ENCODE measurements at regions not wholly inside any gene's neighbourhood (a gene's known extent, or its start where the extent isn't known, plus 50 kb on each side); places are given as distances from the start of the nearest gene placed in this dataset.

DNA sequence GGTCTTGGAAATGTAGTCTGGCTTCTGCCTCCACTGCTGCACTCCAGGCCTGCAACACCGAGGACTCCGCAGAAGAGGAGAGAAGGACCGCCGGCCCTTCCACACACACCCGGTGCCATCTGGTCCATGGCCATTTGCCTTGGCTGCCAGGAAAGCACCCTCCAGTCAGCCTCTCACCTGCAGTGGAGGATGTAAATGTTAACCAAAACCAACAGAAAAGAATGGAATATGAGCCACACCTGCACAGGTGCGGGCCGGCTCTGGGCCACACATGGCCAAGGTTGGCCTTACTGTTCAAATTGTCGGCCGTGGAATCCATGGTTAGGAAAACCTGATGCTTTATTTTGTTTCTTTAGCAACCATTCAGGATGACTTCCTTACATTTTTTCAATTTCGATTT lies 178.3 kb upstream of the C2CD4B start:
- H3K4me1 Mint-ChIP-seq (ENCODE audit: low read depth, unreplicated experiment), result no peaks in the 10 kb centered on the region
- no peaks in the 10 kb centered on the region for H3K27me3 ChIP-seq (ENCODE audit: insufficient read depth, low read length)
- H2AFZ ChIP-seq (ENCODE audit: low read depth, low read length), result no peak overlapping the region
- peaks cover 6% of the 10 kb centered on the region for H3K27me3 Mint-ChIP-seq (ENCODE audit: low read depth, unreplicated experiment)
- DNase-seq (ENCODE audit: low read depth), result no peak
- peaks cover 2% of the 10 kb centered on the region for H3K36me3 Mint-ChIP-seq (ENCODE audit: low read depth, unreplicated experiment)
- no peak for FAIRE-seq
- no peak overlapping the region for H3K27ac Mint-ChIP-seq (ENCODE audit: unreplicated experiment)
- no peak overlapping the region for H3K9ac ChIP-seq (ENCODE audit: low read length)
- no peaks in the 10 kb centered on the region for H3K4me1 ChIP-seq (ENCODE audit: insufficient read depth, low read length)
- no peak overlapping the region for H3K4me3 ChIP-seq (ENCODE audit: insufficient read depth, low read depth, low read length)
- TF ChIP-seq, protein P1, sequence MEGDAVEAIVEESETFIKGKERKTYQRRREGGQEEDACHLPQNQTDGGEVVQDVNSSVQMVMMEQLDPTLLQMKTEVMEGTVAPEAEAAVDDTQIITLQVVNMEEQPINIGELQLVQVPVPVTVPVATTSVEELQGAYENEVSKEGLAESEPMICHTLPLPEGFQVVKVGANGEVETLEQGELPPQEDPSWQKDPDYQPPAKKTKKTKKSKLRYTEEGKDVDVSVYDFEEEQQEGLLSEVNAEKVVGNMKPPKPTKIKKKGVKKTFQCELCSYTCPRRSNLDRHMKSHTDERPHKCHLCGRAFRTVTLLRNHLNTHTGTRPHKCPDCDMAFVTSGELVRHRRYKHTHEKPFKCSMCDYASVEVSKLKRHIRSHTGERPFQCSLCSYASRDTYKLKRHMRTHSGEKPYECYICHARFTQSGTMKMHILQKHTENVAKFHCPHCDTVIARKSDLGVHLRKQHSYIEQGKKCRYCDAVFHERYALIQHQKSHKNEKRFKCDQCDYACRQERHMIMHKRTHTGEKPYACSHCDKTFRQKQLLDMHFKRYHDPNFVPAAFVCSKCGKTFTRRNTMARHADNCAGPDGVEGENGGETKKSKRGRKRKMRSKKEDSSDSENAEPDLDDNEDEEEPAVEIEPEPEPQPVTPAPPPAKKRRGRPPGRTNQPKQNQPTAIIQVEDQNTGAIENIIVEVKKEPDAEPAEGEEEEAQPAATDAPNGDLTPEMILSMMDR (IDR thresholded peaks at IDR 0.05; ENCODE audit: insufficient read depth, low read depth, low read length), result no peak
- TF ChIP-seq EZH2 (IDR thresholded peaks at IDR 0.05; ENCODE audit: insufficient read depth, low read length), result no peak
- no peak overlapping the region for H3K4me3 Mint-ChIP-seq (ENCODE audit: unreplicated experiment)
- no peak overlapping the region for H3K27ac ChIP-seq (ENCODE audit: low read depth, low read length)
- peaks cover 3% of the 10 kb centered on the region for H3K9me3 Mint-ChIP-seq (ENCODE audit: unreplicated experiment)
- H3K79me2 ChIP-seq (ENCODE audit: insufficient read depth, low read length), result no peaks in the 10 kb centered on the region
- H3K36me3 ChIP-seq (ENCODE audit: insufficient read depth, low read length), result no peaks in the 10 kb centered on the region
- no peaks in the 10 kb centered on the region for H3K9me3 ChIP-seq (ENCODE audit: insufficient read depth, low read depth, low read length)
- H4K20me1 ChIP-seq (ENCODE audit: insufficient read depth, low read length), result no peaks in the 10 kb centered on the region
- H3K4me2 ChIP-seq (ENCODE audit: low read length), result no peak overlapping the region

DNA sequence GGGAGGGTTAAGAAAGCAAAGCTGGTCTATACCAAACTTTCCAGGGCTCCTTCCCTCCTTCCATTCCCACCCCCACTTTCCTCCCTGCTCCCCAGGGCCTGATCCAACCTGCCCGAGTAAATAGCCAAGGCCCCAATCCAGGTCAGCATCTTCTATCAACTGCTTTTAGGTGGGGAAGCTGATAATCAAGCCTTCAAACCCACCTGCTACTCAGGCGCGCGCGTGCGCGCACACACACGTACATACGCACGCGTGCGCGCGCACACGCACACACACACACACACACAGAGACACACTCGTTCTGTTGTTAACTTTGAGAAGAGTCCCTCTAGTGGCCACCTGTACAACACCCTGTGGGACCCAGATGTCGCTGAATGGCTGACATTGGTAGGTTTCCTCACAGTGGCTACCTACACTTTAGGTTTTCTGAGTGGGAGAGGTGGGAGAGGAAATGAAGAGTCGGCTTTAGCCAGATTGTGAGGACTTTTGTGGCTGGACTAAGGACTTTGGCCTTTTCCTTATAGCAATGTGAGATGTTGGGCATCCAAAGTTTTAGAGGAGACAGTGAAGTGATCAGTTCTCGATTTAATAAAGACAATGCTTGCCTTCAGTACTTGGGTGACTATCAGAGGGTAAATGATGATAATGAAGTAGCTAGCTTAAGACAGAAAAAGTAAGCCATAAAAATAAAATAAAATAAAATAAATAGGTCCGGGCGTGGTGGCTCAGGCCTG lies 179.9 kb upstream of the C2CD4B start:
- TF ChIP-seq, protein P1 (IDR thresholded peaks at IDR 0.05; ENCODE audit: insufficient read depth, low read depth, low read length), result peak; percentile 61
- no peak for TF ChIP-seq EZH2 (IDR thresholded peaks at IDR 0.05; ENCODE audit: insufficient read depth, low read length)
- peak; percentile 65 for DNase-seq (ENCODE audit: low read depth)
- no peak overlapping the region for H3K27ac ChIP-seq (ENCODE audit: low read depth, low read length)
- no peak overlapping the region for H3K9ac ChIP-seq (ENCODE audit: low read length)
- peak overlapping the region; percentile 46 for H3K4me3 Mint-ChIP-seq (ENCODE audit: unreplicated experiment)
- no peaks in the 10 kb centered on the region for H3K9me3 ChIP-seq (ENCODE audit: insufficient read depth, low read depth, low read length)
- H3K4me2 ChIP-seq (ENCODE audit: low read length), result peak overlapping the region; percentile 74
- H3K27me3 Mint-ChIP-seq (ENCODE audit: low read depth, unreplicated experiment), result no peaks in the 10 kb centered on the region
- H3K79me2 ChIP-seq (ENCODE audit: insufficient read depth, low read length), result no peaks in the 10 kb centered on the region
- FAIRE-seq, result peak; percentile 20
- H2AFZ ChIP-seq (ENCODE audit: low read depth, low read length), result peak overlapping the region; percentile 36
- no peaks in the 10 kb centered on the region for H3K4me1 Mint-ChIP-seq (ENCODE audit: low read depth, unreplicated experiment)
- peaks cover 2% of the 10 kb centered on the region for H3K9me3 Mint-ChIP-seq (ENCODE audit: unreplicated experiment)
- H3K4me3 ChIP-seq (ENCODE audit: insufficient read depth, low read depth, low read length), result no peak overlapping the region
- no peak overlapping the region for H3K27ac Mint-ChIP-seq (ENCODE audit: unreplicated experiment)
- H3K36me3 ChIP-seq (ENCODE audit: insufficient read depth, low read length), result no peaks in the 10 kb centered on the region
- peaks cover 2% of the 10 kb centered on the region for H3K36me3 Mint-ChIP-seq (ENCODE audit: low read depth, unreplicated experiment)
- H3K4me1 ChIP-seq (ENCODE audit: insufficient read depth, low read length), result no peaks in the 10 kb centered on the region
- no peaks in the 10 kb centered on the region for H3K27me3 ChIP-seq (ENCODE audit: insufficient read depth, low read length)
- no peaks in the 10 kb centered on the region for H4K20me1 ChIP-seq (ENCODE audit: insufficient read depth, low read length)

DNA sequence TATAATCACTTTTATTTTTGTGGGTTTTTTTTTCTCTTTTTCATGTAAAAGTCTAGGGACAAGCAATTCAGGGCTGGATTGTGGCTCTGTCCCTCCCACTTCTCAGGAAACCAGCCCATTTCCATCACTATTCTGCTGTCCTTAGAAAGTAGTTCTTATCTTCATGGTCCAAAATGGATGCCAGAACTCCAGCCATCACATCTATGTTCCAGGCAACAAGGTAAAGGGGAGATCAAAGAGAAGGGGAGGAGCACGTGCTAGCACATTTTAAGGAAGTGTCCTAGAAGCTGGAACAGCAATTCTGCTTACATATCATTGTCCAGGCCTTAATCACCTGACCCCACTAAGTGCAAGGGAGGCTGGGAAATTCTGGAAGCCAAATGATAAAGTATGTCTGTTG lies 181.1 kb upstream of the C2CD4B start:
- H3K27ac ChIP-seq (ENCODE audit: low read depth, low read length), result no peak overlapping the region
- H2AFZ ChIP-seq (ENCODE audit: low read depth, low read length), result no peak overlapping the region
- no peaks in the 10 kb centered on the region for H3K36me3 ChIP-seq (ENCODE audit: insufficient read depth, low read length)
- H3K4me3 ChIP-seq (ENCODE audit: insufficient read depth, low read depth, low read length), result no peak overlapping the region
- no peaks in the 10 kb centered on the region for H3K79me2 ChIP-seq (ENCODE audit: insufficient read depth, low read length)
- H3K4me2 ChIP-seq (ENCODE audit: low read length), result no peak overlapping the region
- no peaks in the 10 kb centered on the region for H3K27me3 ChIP-seq (ENCODE audit: insufficient read depth, low read length)
- DNase-seq (ENCODE audit: low read depth) (no peak), FAIRE-seq (no peak)
- Mint-ChIP-seq H3K27me3 (ENCODE audit: low read depth, unreplicated experiment) (peaks cover under 1% of the 10 kb centered on the region), H3K36me3 (ENCODE audit: low read depth, unreplicated experiment) (peaks cover 2% of the 10 kb centered on the region), H3K4me1 (ENCODE audit: low read depth, unreplicated experiment) (no peaks in the 10 kb centered on the region), H3K4me3 (ENCODE audit: unreplicated experiment) (no peak overlapping the region), H3K9me3 (ENCODE audit: unreplicated experiment) (no peaks in the 10 kb centered on the region), H3K27ac (ENCODE audit: unreplicated experiment) (no peak overlapping the region)
- no peaks in the 10 kb centered on the region for H3K4me1 ChIP-seq (ENCODE audit: insufficient read depth, low read length)
- TF ChIP-seq, protein P1 (IDR thresholded peaks at IDR 0.05; ENCODE audit: insufficient read depth, low read depth, low read length), result no peak
- TF ChIP-seq EZH2 (IDR thresholded peaks at IDR 0.05; ENCODE audit: insufficient read depth, low read length), result no peak
- no peaks in the 10 kb centered on the region for H4K20me1 ChIP-seq (ENCODE audit: insufficient read depth, low read length)
- no peak overlapping the region for H3K9ac ChIP-seq (ENCODE audit: low read length)
- H3K9me3 ChIP-seq (ENCODE audit: insufficient read depth, low read depth, low read length), result no peaks in the 10 kb centered on the region
